Testis (tissue), 2 donors: ENCODE measurements at regions not wholly inside any gene's neighbourhood (a gene's known extent, or its start where the extent isn't known, plus 50 kb on each side); places are given as distances from the start of the nearest gene placed in this dataset.

Experiments
- CTCF ChIP-seq, 3 experiments: fragments of 450-650 bp in 2 of 3; fragments of 200-600 bp in 1 of 3; sonication (generic) in 1 of 3; IDR thresholded peaks; one replicate each; pipeline ENCODE4 v1.5.1; 2016 to 2019; ENCODE audit warnings: antibody characterized with exemption in 3 of 3, mild to moderate bottlenecking in 2 of 3, moderate library complexity in 1 of 3
- POLR2A ChIP-seq: fragments of 450-650 bp; IDR thresholded peaks from one replicate; pipeline ENCODE4 v1.6.1; 2017; ENCODE audit warnings: antibody characterized with exemption, mild to moderate bottlenecking, moderate library complexity

GRCh38 chr2:121102941-121103340 lies 182.1 kb downstream of the TFCP2L1 start:
- no peak for TF ChIP-seq POLR2A
- TF ChIP-seq CTCF (IDR thresholded peaks at IDR 0.05): no peak
